Astrocyte of the cerebellum (primary cell): ENCODE measurements at regions not wholly inside any gene's neighbourhood (a gene's known extent, or its start where the extent isn't known, plus 50 kb on each side); places are given as distances from the start of the nearest gene placed in this dataset.

Experiments used
- DNase-seq: peaks from one replicate; pipeline ENCODE4 v3.0.0-alpha.2; 2011; ENCODE audit warnings: low read depth
- H3K4me3 ChIP-seq: 2 replicates; pipeline ENCODE4 v1.5.1; 2011; ENCODE audit warnings: mild to moderate bottlenecking, low read depth, low read length, moderate library complexity
- CTCF ChIP-seq: IDR thresholded peaks from 2 replicates; pipeline ENCODE4 v1.5.1; 2012; ENCODE audit warnings: low read length, low read depth, moderate library complexity, mild to moderate bottlenecking; ENCODE audit errors: missing control alignments
- in situ Hi-C: cut with HindIII; loops from 2 replicates; pipeline ENCODE4 v1.10.0; 2017; ENCODE audit warnings: low sequenced_read_pairs

- no peak overlapping the region for H3K4me3 ChIP-seq
- DNase-seq: no peak
- in situ Hi-C loops: no loop called here
- TF ChIP-seq CTCF: no peak
Measured at GRCh38 chr7:35422715-35423114, 168.8 kb upstream of the TBX20 start.

GRCh38 chr7:35420656-35421055 is 166.8 kb upstream of the TBX20 start:
- no peak for TF ChIP-seq CTCF
- DNase-seq: no peak
- in situ Hi-C loops: no loop called here
- H3K4me3 ChIP-seq: no peak overlapping the region

GRCh38 chr7:35419391-35419755 is 165.5 kb upstream of the TBX20 start:
- no peak for DNase-seq
- in situ Hi-C loops: no loop called here
- no peak for TF ChIP-seq CTCF
- H3K4me3 ChIP-seq: no peak overlapping the region

GRCh38 chr7:35418716-35419390 is 165.0 kb upstream of the TBX20 start:
- no peak for TF ChIP-seq CTCF
- DNase-seq: no peak
- in situ Hi-C loops: no loop called here
- no peak overlapping the region for H3K4me3 ChIP-seq

GRCh38 chr7:35416568-35416967 is 162.7 kb upstream of the TBX20 start:
- no peak overlapping the region for H3K4me3 ChIP-seq
- in situ Hi-C loops: no loop called here
- no peak for TF ChIP-seq CTCF
- no peak for DNase-seq

GRCh38 chr7:35415411-35415822 is 161.5 kb upstream of the TBX20 start:
- TF ChIP-seq CTCF: no peak
- no peak overlapping the region for H3K4me3 ChIP-seq
- in situ Hi-C loops: no loop called here
- DNase-seq: no peak
